Brain microvascular endothelial cell (primary cell): ENCODE measurements at regions not wholly inside any gene's neighbourhood (a gene's known extent, or its start where the extent isn't known, plus 50 kb on each side); places are given as distances from the start of the nearest gene placed in this dataset.
"Not testable (repeated sequence)": the region's sequence is repeated elsewhere in the genome, so short reads cannot be mapped to it uniquely, and the experiment has no call there.

Experiments
- DNase-seq: peaks from one replicate; pipeline ENCODE4 v3.0.0-alpha.2; 2020
- H3K27ac ChIP-seq: fragments of 250-450 bp; sonication (Bioruptor Pico); 2 replicates; pipeline ENCODE4 v1.5.1; 2020; ENCODE audit warnings: mild to moderate bottlenecking, moderate library complexity
- H3K27me3 ChIP-seq: fragments of 250-450 bp; sonication (Bioruptor Pico); replicated peaks from 2 replicates; pipeline ENCODE4 v1.5.1; 2020; ENCODE audit warnings: mild to moderate bottlenecking
- H3K36me3 ChIP-seq: fragments of 250-450 bp; sonication (Bioruptor Pico); replicated peaks from 2 replicates; pipeline ENCODE4 v1.5.1; 2020; ENCODE audit warnings: mild to moderate bottlenecking
- H3K4me3 ChIP-seq: 2 replicates; pipeline ENCODE4 v1.5.1; 2011; ENCODE audit warnings: low read depth, mild to moderate bottlenecking, control low read depth, low read length, moderate library complexity
- CTCF ChIP-seq: IDR thresholded peaks from 2 replicates; pipeline ENCODE4 v1.5.1; 2011; ENCODE audit warnings: low read depth, mild to moderate bottlenecking, moderate library complexity, low read length, control low read depth, inconsistent platforms; ENCODE audit errors: missing control alignments
- in situ Hi-C: cut with HindIII; loops from 2 replicates; pipeline ENCODE4 v1.10.0; 2017; ENCODE audit warnings: low sequenced_read_pairs, low pct_ligation_motif_present

GRCh38 chr22:49347376-49347775 lies 480.3 kb downstream of the BRD1 start:
- TF ChIP-seq CTCF: no peak
- Histone ChIP-seq H3K27ac (no peak overlapping the region), H3K27me3 (no peaks in the 10 kb centered on the region), H3K36me3 (no peaks in the 10 kb centered on the region), H3K4me3 (no peak overlapping the region)
- in situ Hi-C loops: no loop called here
- DNase-seq: no peak

- no peak for DNase-seq
- in situ Hi-C loops: no loop called here
- Histone ChIP-seq H3K27ac (no peak overlapping the region), H3K4me3 (no peak overlapping the region), H3K27me3 (no peaks in the 10 kb centered on the region), H3K36me3 (no peaks in the 10 kb centered on the region)
- no peak for TF ChIP-seq CTCF
Observed at GRCh38 chr22:49345896-49346295, 481.8 kb downstream of the BRD1 start.

- H3K4me3 ChIP-seq: no peak overlapping the region
- H3K36me3 ChIP-seq: no peaks in the 10 kb centered on the region
- H3K27me3 ChIP-seq: no peaks in the 10 kb centered on the region
- no peak overlapping the region for H3K27ac ChIP-seq
- in situ Hi-C loops: no loop called here
- DNase-seq: no peak
- no peak for TF ChIP-seq CTCF
Observed at GRCh38 chr22:49344656-49345055, 483.0 kb downstream of the BRD1 start.

GRCh38 chr22:49344161-49344560 lies 483.5 kb downstream of the BRD1 start:
- H3K27me3 ChIP-seq: no peaks in the 10 kb centered on the region
- in situ Hi-C loops: no loop called here

GRCh38 chr22:49340406-49340805 lies 487.3 kb downstream of the BRD1 start:
- DNase-seq: no peak
- Histone ChIP-seq H3K27me3 (no peaks in the 10 kb centered on the region), H3K27ac (no peak overlapping the region), H3K4me3 (no peak overlapping the region), H3K36me3 (no peaks in the 10 kb centered on the region)
- TF ChIP-seq CTCF: no peak
- in situ Hi-C loops: no loop called here

More at GRCh38 chr22:49344161-49344560, 483.5 kb downstream of the BRD1 start:
- TF ChIP-seq CTCF: no peak
- Histone ChIP-seq H3K36me3 (no peaks in the 10 kb centered on the region), H3K27ac (no peak overlapping the region), H3K4me3 (no peak overlapping the region)
- no peak for DNase-seq

GRCh38 chr22:49336483-49336882 lies 491.2 kb downstream of the BRD1 start:
- H3K36me3 ChIP-seq, in situ Hi-C loops, H3K4me3 ChIP-seq: not testable (repeated sequence)

More at GRCh38 chr22:49336483-49336882, 491.2 kb downstream of the BRD1 start:
- H3K27me3 ChIP-seq, H3K27ac ChIP-seq, DNase-seq: not testable (repeated sequence)
